ENCODE measurements at regions not wholly inside any gene's neighbourhood (a gene's known extent, or its start where the extent isn't known, plus 50 kb on each side); places are given as distances from the start of the nearest gene placed in this dataset.

DNA sequence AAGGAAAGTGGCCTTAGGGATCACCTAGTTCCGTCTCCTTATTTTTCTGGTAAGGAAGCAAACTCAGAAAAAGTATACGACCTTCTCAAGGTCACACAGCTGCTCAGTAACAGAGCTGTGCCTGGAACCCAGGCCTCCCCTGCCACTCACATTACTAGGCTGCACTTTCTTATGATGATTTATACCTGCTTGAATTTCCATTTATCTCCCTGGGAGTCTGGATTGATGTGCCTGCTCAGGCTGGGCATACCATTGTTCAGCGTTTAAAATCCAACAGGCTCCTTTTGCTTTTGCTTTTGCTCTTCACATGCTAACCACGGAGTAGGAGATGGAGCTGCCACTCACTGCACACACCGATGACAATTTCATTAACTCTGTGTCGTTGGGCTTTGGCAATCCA, 241.0 kb downstream of the OLFM4 start:
- no peaks in the 10 kb centered on the region for H3K9me3 ChIP-seq
- intact Hi-C loops (cut with DNase I, micrococcal nuclease) = no loop called here
- no peaks in the 10 kb centered on the region for H3K4me1 ChIP-seq (ENCODE audit: low read depth)
- DNase-seq = no peak
- ATAC-seq = no peak
- TF ChIP-seq, protein P1, sequence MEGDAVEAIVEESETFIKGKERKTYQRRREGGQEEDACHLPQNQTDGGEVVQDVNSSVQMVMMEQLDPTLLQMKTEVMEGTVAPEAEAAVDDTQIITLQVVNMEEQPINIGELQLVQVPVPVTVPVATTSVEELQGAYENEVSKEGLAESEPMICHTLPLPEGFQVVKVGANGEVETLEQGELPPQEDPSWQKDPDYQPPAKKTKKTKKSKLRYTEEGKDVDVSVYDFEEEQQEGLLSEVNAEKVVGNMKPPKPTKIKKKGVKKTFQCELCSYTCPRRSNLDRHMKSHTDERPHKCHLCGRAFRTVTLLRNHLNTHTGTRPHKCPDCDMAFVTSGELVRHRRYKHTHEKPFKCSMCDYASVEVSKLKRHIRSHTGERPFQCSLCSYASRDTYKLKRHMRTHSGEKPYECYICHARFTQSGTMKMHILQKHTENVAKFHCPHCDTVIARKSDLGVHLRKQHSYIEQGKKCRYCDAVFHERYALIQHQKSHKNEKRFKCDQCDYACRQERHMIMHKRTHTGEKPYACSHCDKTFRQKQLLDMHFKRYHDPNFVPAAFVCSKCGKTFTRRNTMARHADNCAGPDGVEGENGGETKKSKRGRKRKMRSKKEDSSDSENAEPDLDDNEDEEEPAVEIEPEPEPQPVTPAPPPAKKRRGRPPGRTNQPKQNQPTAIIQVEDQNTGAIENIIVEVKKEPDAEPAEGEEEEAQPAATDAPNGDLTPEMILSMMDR (IDR thresholded peaks at IDR 0.05) = no peak
- no peaks in the 10 kb centered on the region for H3K36me3 ChIP-seq (ENCODE audit: low read depth)
- H3K4me3 ChIP-seq = no peak overlapping the region

DNA sequence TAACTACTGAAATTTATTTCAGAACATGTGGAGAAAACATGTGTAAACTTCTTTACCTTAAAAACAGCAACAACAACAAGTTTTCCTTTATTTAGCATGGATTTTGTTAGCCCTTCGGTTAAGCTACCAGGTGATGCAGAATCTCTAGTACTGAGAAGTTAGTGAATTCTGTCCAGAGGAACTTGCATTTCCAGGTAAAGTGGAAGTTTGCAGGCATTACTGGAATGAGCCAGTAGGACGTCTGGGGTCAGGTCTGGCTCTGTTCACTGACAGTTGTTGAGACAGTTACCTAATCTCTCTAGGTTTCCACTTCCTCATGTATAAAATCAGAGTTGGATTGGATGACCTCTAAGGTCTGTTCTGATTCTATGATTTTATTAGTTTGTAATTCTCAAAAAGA, 244.3 kb downstream of the OLFM4 start:
- Histone ChIP-seq H3K36me3 (ENCODE audit: low read depth) (no peaks in the 10 kb centered on the region), H3K4me1 (ENCODE audit: low read depth) (no peaks in the 10 kb centered on the region), H3K4me3 (no peak overlapping the region), H3K9me3 (no peaks in the 10 kb centered on the region)
- DNase-seq (no peak), ATAC-seq (no peak)
- intact Hi-C loops (cut with DNase I, micrococcal nuclease) = no loop called here
- TF ChIP-seq, protein P1 (IDR thresholded peaks at IDR 0.05) = no peak

DNA sequence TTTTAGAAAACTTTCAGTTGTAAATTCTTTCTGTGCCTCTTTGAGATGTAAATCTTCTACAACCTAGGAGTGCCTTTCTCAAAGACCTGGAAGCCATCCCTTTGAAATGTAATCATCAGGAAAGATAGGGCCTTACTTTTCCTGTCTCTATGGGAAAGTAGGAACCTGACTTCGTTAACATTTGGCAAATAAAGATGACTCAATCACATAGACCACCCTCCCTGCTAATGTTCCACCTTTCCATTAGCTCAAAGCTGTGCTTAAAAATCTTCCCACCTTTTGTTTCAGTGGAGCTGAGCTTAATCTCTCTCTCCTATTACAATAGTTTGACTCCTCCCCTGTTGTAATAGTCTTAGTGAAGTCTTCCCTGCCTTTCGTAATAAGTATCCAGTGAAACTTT, 247.7 kb downstream of the OLFM4 start:
- intact Hi-C loops (cut with DNase I, micrococcal nuclease) = no loop called here
- H3K9me3 ChIP-seq = no peaks in the 10 kb centered on the region
- no peak for ATAC-seq
- H3K4me1 ChIP-seq (ENCODE audit: low read depth) = no peaks in the 10 kb centered on the region
- H3K36me3 ChIP-seq (ENCODE audit: low read depth) = no peaks in the 10 kb centered on the region
- TF ChIP-seq, protein P1 (IDR thresholded peaks at IDR 0.05) = no peak
- H3K4me3 ChIP-seq = no peak overlapping the region
- DNase-seq = no peak

DNA sequence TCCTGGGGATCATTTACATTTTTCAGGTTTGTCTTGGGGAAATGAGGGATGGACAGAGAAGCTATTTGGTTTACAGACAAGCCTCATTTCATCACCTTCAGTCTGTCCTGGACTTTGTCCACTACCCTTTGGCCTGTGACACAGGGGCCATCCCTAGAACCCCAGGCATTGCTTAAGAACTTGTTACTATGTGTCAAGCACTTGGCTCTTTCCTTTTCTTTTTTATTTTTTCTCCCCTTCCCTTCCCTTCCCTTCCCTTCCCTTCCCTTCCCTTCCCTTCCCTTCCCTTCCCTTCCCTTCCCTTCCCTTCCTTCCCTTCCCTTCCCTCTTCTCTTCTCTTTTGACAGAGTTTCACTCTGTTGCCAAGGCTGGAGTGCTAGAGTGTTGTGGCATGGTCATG, 253.1 kb downstream of the OLFM4 start:
- no peak for DNase-seq
- Histone ChIP-seq H3K4me1 (ENCODE audit: low read depth) (no peaks in the 10 kb centered on the region), H3K4me3 (no peak overlapping the region), H3K9me3 (no peaks in the 10 kb centered on the region), H3K36me3 (ENCODE audit: low read depth) (no peaks in the 10 kb centered on the region)
- intact Hi-C loops (cut with DNase I, micrococcal nuclease) = no loop called here
- TF ChIP-seq, protein P1 (IDR thresholded peaks at IDR 0.05) = no peak
- no peak for ATAC-seq

DNA sequence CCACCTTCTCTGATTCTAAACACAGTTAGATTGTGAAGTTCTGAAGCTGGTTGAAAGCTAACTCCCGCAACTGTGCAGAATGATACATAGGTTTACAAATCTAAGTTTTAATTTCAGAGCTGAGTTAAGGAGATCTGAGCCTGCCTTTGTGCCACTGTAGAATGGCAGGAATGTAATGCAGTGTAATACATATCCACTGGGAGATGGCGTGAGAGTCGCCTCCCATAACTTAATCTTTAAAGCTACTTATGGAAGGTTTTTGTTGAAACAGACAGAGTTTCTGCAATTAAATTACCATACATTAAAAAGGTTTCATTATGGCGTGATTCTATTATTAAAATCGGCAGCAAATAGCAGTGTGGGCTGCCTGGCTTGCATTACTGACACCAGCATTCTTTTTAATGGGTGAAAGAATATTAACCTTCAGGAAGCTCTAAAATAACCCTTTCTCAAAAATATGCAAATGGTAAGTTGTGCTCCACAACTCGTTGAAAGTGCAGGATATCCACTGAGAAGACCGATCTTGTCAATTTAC, 257.4 kb downstream of the OLFM4 start:
- no peaks in the 10 kb centered on the region for H3K4me1 ChIP-seq (ENCODE audit: low read depth)
- no peaks in the 10 kb centered on the region for H3K9me3 ChIP-seq
- DNase-seq = no peak
- no peak overlapping the region for H3K4me3 ChIP-seq
- TF ChIP-seq, protein P1 (IDR thresholded peaks at IDR 0.05) = no peak
- no peak for ATAC-seq
- intact Hi-C loops (cut with DNase I, micrococcal nuclease) = no loop called here
- H3K36me3 ChIP-seq (ENCODE audit: low read depth) = no peaks in the 10 kb centered on the region

DNA sequence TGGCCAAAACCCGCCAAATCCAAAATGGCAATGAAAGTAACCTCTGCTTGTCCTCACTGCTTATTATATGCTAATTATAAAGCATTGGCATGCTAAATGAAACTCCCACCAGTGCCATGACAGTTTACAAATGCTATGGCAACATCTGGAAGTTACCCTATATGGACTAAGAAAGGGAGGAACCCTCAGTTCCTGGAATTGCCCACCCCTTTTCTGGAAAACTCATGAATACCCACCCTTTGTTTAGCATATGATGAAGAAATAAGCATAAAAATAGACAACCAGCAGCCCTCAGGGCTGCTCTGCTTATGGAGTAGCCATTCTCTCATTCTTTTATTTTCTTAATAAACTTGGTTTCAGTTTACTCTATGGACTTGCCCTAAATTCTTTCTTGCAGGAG, 269.8 kb downstream of the OLFM4 start:
- TF ChIP-seq, protein P1 (IDR thresholded peaks at IDR 0.05) = no peak
- Histone ChIP-seq H3K4me3 (no peak overlapping the region), H3K36me3 (ENCODE audit: low read depth) (no peaks in the 10 kb centered on the region), H3K4me1 (ENCODE audit: low read depth) (no peaks in the 10 kb centered on the region), H3K9me3 (no peaks in the 10 kb centered on the region)
- intact Hi-C loops (cut with DNase I, micrococcal nuclease) = no loop called here
- no peak for DNase-seq
- ATAC-seq = no peak
